GM12891 (cell line): ENCODE measurements at regions not wholly inside any gene's neighbourhood (a gene's known extent, or its start where the extent isn't known, plus 50 kb on each side); places are given as distances from the start of the nearest gene placed in this dataset.

ENCODE experiments used
- DNase-seq: peaks from one replicate; pipeline ENCODE4 v3.0.0; 2011; ENCODE audit warnings: low spot score; ENCODE audit not compliant: insufficient read length
- FAIRE-seq: peaks from 2 replicates; lab custom pipeline; 2011; peaks lifted over from hg19 to GRCh38; lab: Jason Lieb, UNC
- PAX5 ChIP-seq: IDR thresholded peaks from 2 replicates; pipeline ENCODE4 v1.6.1; 2011; ENCODE audit warnings: low read length, moderate library complexity, mild to moderate bottlenecking; ENCODE audit not compliant: insufficient read depth, severe bottlenecking
- POLR2A ChIP-seq: IDR thresholded peaks from 2 replicates; pipeline ENCODE4 v1.6.1; 2011; ENCODE audit warnings: low read depth, low read length, control low read depth
- POLR2AphosphoS5 ChIP-seq: IDR thresholded peaks from 2 replicates; pipeline ENCODE4 v1.6.1; 2011; ENCODE audit warnings: low read depth, low read length, control low read depth
- POU2F2 ChIP-seq: IDR thresholded peaks from 2 replicates; pipeline ENCODE4 v1.6.1; 2011; ENCODE audit warnings: low read depth, mild to moderate bottlenecking, control low read depth, low read length, moderate library complexity
- SPI1 ChIP-seq: IDR thresholded peaks from 2 replicates; pipeline ENCODE4 v1.6.1; 2011; ENCODE audit warnings: low read depth, low read length, control low read depth
- TAF1 ChIP-seq: IDR thresholded peaks from 2 replicates; pipeline ENCODE4 v1.6.1; 2011; ENCODE audit warnings: low read depth, low read length, control low read depth

DNA sequence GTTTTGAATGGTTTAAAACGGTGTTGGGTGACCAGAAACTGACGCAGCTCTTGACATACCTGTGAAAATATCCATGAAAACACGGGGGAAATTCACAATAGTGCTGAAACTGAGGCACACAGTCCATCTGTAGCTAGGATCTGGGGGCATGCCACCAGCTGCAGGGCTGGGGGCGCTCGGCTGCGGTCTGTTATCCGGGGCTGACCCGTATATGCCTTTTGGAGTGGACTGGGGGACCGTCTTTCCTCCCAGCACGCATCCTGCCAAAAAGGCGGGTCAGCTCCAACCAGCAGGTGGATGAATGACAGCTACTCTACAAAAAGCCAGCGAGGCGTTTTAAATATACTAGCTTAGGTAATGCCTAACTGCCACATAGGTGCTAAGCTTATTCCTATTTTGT, 729.8 kb downstream of the QKI start:
- no peak for TF ChIP-seq TAF1
- TF ChIP-seq POLR2AphosphoS5 = no peak
- no peak for TF ChIP-seq SPI1
- TF ChIP-seq POLR2A = no peak
- no peak for TF ChIP-seq POU2F2
- no peak for TF ChIP-seq PAX5
- DNase-seq (no peak), FAIRE-seq (no peak)

- no peak for TF ChIP-seq PAX5
- TF ChIP-seq POLR2A = no peak
- no peak for TF ChIP-seq POU2F2
- no peak for TF ChIP-seq SPI1
- TF ChIP-seq TAF1 = no peak
- no peak for TF ChIP-seq POLR2AphosphoS5
- DNase-seq = no peak
- no peak for FAIRE-seq
These were observed 727.8 kb downstream of the QKI start for GRCh38 chr6:164142322-164142721.

DNA sequence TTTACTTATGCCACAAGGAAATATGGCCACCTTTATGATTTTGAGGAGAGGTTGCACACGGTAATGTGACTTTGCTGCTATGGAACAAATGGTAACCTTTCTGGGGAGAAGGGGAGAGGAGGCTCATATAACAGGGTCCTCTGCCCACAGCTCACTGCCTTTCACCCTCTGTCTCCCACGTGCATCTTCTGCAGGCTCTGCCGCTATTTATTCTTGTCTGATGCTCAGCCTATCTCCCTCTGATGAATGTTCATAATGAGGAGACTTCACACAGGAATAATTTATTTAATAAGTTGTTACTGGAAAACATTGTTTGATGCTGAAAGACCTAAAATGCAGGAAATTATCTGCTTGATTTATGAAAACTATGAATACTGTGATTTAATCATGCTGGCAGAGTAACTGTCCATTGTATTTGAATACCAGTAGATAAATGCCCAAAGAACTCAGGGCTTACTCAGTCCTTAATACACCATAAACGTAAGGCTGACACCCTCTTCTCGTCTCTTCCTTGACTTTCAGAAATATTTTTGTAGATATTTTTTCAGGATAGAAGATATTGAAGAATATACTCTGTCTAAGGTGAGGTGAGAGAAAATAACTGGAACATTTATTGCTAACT, 721.1 kb downstream of the QKI start:
- FAIRE-seq (no peak), DNase-seq (no peak)
- no peak for TF ChIP-seq TAF1
- no peak for TF ChIP-seq POLR2A
- no peak for TF ChIP-seq PAX5
- no peak for TF ChIP-seq POLR2AphosphoS5
- TF ChIP-seq POU2F2 = no peak
- no peak for TF ChIP-seq SPI1

- no peak for DNase-seq
- FAIRE-seq = no peak
- TF ChIP-seq TAF1 = no peak
- no peak for TF ChIP-seq POLR2AphosphoS5
- no peak for TF ChIP-seq POLR2A
- no peak for TF ChIP-seq PAX5
- no peak for TF ChIP-seq POU2F2
- no peak for TF ChIP-seq SPI1
These were observed 718.6 kb downstream of the QKI start for GRCh38 chr6:164133095-164133494.

DNA sequence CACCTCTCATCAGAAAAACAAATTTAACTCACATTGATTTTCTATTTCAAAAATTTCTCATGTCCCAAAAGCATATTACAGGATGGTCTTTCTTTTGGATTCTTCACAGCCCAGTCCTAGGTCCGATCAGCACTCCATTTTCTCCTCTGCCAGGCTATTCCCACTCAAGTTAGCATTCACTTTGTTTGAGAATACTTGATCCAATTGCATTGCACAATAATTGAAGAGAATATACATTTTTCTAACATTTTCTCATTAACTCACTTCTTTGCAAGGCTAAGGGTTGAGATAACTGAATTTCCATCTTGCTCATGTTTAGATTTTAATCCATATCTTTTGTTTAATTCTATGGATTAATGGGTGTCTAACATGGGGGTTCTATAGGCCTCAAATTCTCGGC, 716.1 kb downstream of the QKI start:
- FAIRE-seq = no peak
- no peak for DNase-seq
- TF ChIP-seq POLR2AphosphoS5 = no peak
- TF ChIP-seq TAF1 = no peak
- no peak for TF ChIP-seq POU2F2
- no peak for TF ChIP-seq POLR2A
- TF ChIP-seq PAX5 = no peak
- TF ChIP-seq SPI1 = no peak

DNA sequence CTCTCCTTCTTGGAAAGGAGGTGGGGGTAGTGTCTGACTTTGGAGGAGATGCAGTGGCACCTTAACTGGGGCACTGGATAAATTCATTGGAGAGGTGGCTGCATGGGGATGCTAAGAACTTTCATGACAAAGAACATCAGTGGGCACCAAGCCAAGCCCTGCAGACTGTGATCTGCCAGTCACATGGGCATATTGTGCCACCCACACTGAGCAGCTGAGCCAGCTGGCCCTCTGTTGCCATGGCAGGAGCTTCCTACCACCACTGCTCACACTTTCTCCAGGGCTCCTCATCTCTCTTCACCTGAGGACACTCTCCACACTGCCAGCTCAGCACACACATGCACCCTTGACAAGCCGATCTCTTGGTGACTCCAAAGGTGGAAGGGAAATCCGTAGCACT, 715.6 kb downstream of the QKI start:
- TF ChIP-seq TAF1 (no peak), POLR2AphosphoS5 (no peak)
- FAIRE-seq (no peak), DNase-seq (no peak)

DNA sequence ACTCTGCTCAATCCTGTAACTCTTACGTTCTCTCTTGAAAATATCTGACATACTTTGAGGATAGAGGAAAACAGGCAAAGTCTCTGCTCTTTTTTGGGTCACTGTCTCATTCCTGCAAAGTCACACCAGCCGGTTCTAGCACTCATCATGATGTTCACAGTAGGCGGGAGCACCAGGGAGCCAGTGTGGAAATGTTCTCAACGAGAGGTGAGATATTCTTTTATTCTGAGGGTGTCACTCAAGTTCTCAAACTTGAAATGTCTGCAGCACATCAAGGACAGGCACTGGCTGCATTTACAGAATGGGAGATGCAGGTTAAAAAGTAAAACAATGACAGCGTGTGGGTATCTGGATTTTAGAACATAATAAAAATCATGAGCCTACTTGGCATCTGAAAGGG, 714.7 kb downstream of the QKI start:
- FAIRE-seq = no peak
- no peak for TF ChIP-seq POLR2AphosphoS5
- no peak for TF ChIP-seq POLR2A
- no peak for TF ChIP-seq POU2F2
- TF ChIP-seq TAF1 = no peak
- TF ChIP-seq SPI1 = no peak
- TF ChIP-seq PAX5 = no peak
- no peak for DNase-seq

- FAIRE-seq (no peak), DNase-seq (no peak)
- no peak for TF ChIP-seq SPI1
- no peak for TF ChIP-seq TAF1
- TF ChIP-seq POU2F2 = no peak
- no peak for TF ChIP-seq POLR2A
- no peak for TF ChIP-seq PAX5
- TF ChIP-seq POLR2AphosphoS5 = no peak
These were observed 713.6 kb downstream of the QKI start for GRCh38 chr6:164128101-164128500.

GRCh38 chr6:164124986-164125385, 710.5 kb downstream of the QKI start:
- TF ChIP-seq TAF1 (no peak), POLR2AphosphoS5 (no peak), POLR2A (no peak), SPI1 (no peak), POU2F2 (no peak), PAX5 (no peak)
- FAIRE-seq = no peak
- DNase-seq = no peak

DNA sequence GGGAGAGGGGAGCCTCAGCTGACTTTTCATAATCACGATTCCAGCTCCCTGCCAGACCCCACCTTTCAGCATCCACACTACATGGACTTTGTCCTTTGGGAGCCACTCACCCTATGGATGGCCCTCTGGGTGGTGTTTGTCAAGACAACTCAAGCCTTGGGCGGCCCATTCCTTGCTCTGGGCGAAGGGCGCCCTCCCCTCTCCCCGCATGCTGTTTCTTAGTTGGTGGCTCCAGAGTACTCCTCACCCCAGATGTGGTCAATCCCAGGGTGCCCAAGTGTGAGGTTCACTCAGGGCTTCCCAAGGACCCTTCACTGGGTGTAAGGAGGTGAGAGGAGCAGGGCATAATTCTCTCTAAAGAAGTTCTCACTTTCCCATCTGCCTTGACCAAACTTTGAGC, 710.0 kb downstream of the QKI start:
- TF ChIP-seq POU2F2 = no peak
- TF ChIP-seq POLR2A = no peak
- TF ChIP-seq PAX5 = no peak
- no peak for TF ChIP-seq POLR2AphosphoS5
- no peak for TF ChIP-seq SPI1
- TF ChIP-seq TAF1 = no peak
- DNase-seq (no peak), FAIRE-seq (no peak)
